Kidney (tissue), 13 donors: ENCODE measurements at regions not wholly inside any gene's neighbourhood (a gene's known extent, or its start where the extent isn't known, plus 50 kb on each side); places are given as distances from the start of the nearest gene placed in this dataset.

Experiments used
- DNase-seq, 5 donors: peaks; one replicate each; pipeline ENCODE4 v3.0.0-alpha.2; 2013 to 2020
- FAIRE-seq: peaks from 2 replicates; lab custom pipeline; 2012; peaks lifted over from hg19 to GRCh38; lab: Jason Lieb, UNC
- H3K27ac ChIP-seq, 2 donors: one replicate each; pipeline ENCODE4 v1.7.0; 2013; ENCODE audit warnings: low read depth in 2 of 2, low read length in 2 of 2, inconsistent platforms in 1 of 2
- H3K27me3 ChIP-seq: one replicate; pipeline ENCODE4 v1.7.1; 2013; ENCODE audit warnings: low read length, inconsistent platforms; ENCODE audit not compliant: control insufficient read depth, insufficient read depth
- H3K36me3 ChIP-seq, 3 donors: one replicate each; pipeline versions ENCODE4 v1.7.0 to v1.7.1; 2013; ENCODE audit warnings: low read length in 3 of 3, control low read depth in 1 of 3, inconsistent platforms in 1 of 3; ENCODE audit not compliant: insufficient read depth in 3 of 3, control insufficient read depth in 2 of 3
- H3K4me1 ChIP-seq, 3 donors: one replicate each; pipeline versions ENCODE4 v1.7.0 to v1.7.1; 2013; ENCODE audit warnings: low read length in 3 of 3, inconsistent platforms in 1 of 3, low read depth in 1 of 3; ENCODE audit not compliant: control insufficient read depth in 2 of 3, insufficient read depth in 2 of 3
- H3K4me3 ChIP-seq, 3 donors: one replicate each; pipeline versions ENCODE4 v1.7.0 to v1.8.1; 2013; ENCODE audit warnings: low read length in 3 of 3, control low read depth in 1 of 3, inconsistent platforms in 1 of 3
- H3K9ac ChIP-seq, 3 donors: one replicate each; pipeline versions ENCODE4 v1.7.0 to v1.7.1; 2013; ENCODE audit warnings: low read length in 3 of 3, control low read depth in 1 of 3, inconsistent platforms in 1 of 3
- H3K9me3 ChIP-seq, 3 donors: one replicate each; pipeline versions ENCODE4 v1.7.0 to v1.7.1; 2013; ENCODE audit warnings: low read length in 3 of 3, control low read depth in 1 of 3, inconsistent platforms in 1 of 3; ENCODE audit not compliant: control insufficient read depth in 2 of 3, insufficient read depth in 1 of 3
- intact Hi-C: fragments of 100-400 bp; cut with DNase I; formaldehyde crosslinking; loops from one replicate; pipeline ENCODE4 v1.11.1; 2022
- TF ChIP-seq, protein P1 (sequence below): IDR thresholded peaks from 3 replicates; pipeline ENCODE4 v1.5.1; 2012; ENCODE audit warnings: mild to moderate bottlenecking, moderate library complexity, borderline replicate concordance; ENCODE audit not compliant: insufficient read depth; ENCODE audit errors: extremely low read depth
- donor health status: control.
- donor health status: control.
- donor health status: control.
- donor health status: control.
- donor health status: control.
- donor health status: DM: yes; HTN: yes; CAD: no.
- donor health status: Normal renal cell carcinoma (clear cell type).

GRCh38 chr6:163883984-163884383 lies 469.5 kb downstream of the QKI start:
- FAIRE-seq (no peak), DNase-seq (no peak)
- H3K4me1 ChIP-seq: no peaks in the 10 kb centered on the region
- no peak overlapping the region for H3K27ac ChIP-seq
- H3K9ac ChIP-seq: no peak overlapping the region
- H3K9me3 ChIP-seq: no peaks in the 10 kb centered on the region
- TF ChIP-seq, protein P1, sequence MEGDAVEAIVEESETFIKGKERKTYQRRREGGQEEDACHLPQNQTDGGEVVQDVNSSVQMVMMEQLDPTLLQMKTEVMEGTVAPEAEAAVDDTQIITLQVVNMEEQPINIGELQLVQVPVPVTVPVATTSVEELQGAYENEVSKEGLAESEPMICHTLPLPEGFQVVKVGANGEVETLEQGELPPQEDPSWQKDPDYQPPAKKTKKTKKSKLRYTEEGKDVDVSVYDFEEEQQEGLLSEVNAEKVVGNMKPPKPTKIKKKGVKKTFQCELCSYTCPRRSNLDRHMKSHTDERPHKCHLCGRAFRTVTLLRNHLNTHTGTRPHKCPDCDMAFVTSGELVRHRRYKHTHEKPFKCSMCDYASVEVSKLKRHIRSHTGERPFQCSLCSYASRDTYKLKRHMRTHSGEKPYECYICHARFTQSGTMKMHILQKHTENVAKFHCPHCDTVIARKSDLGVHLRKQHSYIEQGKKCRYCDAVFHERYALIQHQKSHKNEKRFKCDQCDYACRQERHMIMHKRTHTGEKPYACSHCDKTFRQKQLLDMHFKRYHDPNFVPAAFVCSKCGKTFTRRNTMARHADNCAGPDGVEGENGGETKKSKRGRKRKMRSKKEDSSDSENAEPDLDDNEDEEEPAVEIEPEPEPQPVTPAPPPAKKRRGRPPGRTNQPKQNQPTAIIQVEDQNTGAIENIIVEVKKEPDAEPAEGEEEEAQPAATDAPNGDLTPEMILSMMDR: no peak
- H3K4me3 ChIP-seq: no peak overlapping the region
- H3K36me3 ChIP-seq: no peaks in the 10 kb centered on the region
- intact Hi-C loops: no loop called here
- no peaks in the 10 kb centered on the region for H3K27me3 ChIP-seq

GRCh38 chr6:163878698-163879097 lies 464.2 kb downstream of the QKI start:
- Histone ChIP-seq H3K27me3 (no peaks in the 10 kb centered on the region), H3K4me3 (no peak overlapping the region), H3K9ac (no peak overlapping the region), H3K27ac (no peak overlapping the region), H3K4me1 (no peaks in the 10 kb centered on the region), H3K36me3 (no peaks in the 10 kb centered on the region), H3K9me3 (no peaks in the 10 kb centered on the region)
- FAIRE-seq (no peak), DNase-seq (no peak)
- TF ChIP-seq, protein P1: no peak
- intact Hi-C loops: no loop called here

GRCh38 chr6:163877877-163878639 lies 463.5 kb downstream of the QKI start:
- Histone ChIP-seq H3K36me3 (no peaks in the 10 kb centered on the region), H3K27me3 (no peaks in the 10 kb centered on the region), H3K4me1 (no peaks in the 10 kb centered on the region), H3K27ac (no peak overlapping the region), H3K9me3 (no peaks in the 10 kb centered on the region), H3K4me3 (no peak overlapping the region), H3K9ac (no peak overlapping the region)
- no peak for FAIRE-seq
- intact Hi-C loops: no loop called here
- TF ChIP-seq, protein P1: no peak
- no peak for DNase-seq
